ENCODE measurements at regions not wholly inside any gene's neighbourhood (a gene's known extent, or its start where the extent isn't known, plus 50 kb on each side); places are given as distances from the start of the nearest gene placed in this dataset.

DNA sequence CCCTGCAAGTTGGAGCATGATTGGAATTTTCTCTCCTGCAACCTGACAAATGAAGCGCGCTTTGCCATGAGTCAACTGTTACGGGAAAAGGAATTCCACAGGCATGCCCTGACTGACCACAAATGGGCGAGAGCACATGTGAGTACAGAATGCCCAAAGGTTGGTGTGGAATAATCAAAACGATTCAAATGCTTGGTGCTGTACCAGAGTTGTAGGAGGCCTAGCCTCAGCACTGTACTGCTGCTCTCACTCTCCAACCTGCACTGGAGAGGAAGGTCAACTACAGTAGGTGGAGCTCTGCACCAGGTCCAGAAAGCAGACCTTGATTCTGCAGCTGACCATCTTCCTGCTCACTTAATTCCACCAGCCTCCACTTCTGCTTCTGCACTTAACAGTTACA, 406.9 kb upstream of the ACTBL2 start (continued):
- TF ChIP-seq, protein P1, sequence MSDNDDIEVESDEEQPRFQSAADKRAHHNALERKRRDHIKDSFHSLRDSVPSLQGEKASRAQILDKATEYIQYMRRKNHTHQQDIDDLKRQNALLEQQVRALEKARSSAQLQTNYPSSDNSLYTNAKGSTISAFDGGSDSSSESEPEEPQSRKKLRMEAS (IDR thresholded peaks at IDR 0.05) = no peak

Measured in H1 (cell line).